ENCODE measurements at regions not wholly inside any gene's neighbourhood (a gene's known extent, or its start where the extent isn't known, plus 50 kb on each side); places are given as distances from the start of the nearest gene placed in this dataset.

DNA sequence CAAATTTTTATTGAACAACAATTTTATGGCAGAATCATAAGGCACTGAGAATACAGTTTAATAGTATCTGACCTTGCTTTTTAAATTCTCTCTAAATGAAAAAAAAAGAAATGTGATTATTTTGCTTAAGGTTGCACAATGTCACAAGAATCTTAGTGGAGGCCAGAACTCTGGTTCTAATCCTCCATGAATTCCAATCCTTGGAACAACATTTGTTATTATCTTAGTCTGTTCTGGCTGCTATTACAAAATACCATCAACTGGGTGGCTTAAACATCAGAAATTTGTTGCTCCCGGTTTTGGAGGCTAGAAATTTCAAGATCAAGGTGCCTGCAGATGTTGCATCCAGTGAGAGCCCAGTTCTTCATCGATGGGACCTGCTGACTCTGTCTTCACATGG, 158.2 kb upstream of the POM121L12 start:
- DNase-seq = no peak

DNA sequence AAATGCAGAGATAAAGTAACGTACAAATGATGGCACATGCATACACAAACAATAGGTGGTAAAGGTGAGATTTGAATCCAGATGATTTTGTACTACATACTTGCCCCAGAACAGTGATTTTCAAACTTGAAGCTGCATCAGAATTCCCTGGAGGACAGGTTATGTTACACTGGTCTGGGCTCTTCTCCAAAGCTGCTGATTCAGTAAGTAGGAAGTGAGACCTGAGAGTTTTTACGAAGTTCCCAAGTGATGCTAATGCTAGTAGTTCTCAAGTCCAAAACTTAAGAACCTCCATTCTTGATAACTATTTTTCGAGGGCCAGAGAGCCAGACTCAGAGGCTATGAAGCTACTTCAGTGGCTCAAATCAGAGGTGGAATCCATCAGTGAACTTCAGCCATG, 159.0 kb upstream of the POM121L12 start:
- no peak for DNase-seq

DNA sequence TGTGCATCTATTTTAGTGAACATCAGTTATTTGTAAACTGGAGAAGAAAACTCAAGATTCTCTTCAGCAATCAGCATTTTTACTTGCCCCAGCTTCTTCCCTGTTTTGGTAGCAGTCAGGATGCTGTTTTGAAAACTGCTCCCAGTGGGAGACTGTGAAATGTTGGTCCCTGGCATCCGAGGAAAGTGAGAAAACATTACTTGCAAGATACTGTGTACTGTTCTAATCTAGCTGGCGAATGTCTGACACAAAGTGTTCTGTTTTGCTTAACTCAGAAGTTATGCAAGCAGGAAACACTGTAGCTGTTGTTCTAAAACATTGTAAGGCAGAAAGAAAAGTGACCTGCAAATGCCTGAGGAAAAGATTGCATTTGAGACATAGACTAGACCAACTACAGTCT, 171.8 kb upstream of the POM121L12 start:
- DNase-seq = no peak

DNA sequence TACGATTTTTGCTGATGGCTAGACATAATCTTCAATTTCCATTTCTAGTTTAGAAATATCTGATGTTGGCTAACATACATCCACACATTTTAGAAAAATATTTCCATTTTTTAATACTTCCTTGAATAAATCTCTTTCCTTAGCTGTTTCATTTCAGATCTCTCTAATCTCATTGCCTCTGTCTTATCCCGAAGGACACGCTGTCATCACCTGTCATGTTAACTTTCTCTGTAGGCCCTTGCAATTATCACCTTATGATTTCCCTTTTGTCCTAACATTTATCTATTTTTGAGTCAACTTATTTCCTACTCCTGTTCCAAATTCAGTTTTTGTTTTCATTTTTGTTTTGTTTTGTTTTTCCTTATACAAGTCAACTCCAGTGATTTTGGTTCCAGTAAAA, 173.1 kb upstream of the POM121L12 start:
- DNase-seq = no peak

DNA sequence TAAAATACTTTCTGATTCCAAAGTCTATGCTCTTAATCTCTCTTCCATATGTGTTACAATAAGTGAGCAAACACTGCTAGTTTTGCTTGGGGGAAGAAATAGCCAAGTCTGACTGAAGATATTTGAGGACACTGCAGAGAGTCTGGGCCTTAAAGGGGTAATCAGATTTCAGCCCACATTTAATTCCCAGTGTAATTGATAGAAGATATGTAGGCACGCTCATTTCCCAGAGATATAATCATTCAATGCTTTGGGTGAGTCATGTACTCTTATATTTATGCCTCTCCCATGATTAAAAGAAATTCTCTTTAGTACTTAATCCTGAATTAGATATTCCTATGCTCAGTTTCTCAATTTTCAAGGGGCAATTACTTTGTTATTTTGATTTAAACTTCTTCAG, 178.1 kb upstream of the POM121L12 start:
- DNase-seq = no peak

DNA sequence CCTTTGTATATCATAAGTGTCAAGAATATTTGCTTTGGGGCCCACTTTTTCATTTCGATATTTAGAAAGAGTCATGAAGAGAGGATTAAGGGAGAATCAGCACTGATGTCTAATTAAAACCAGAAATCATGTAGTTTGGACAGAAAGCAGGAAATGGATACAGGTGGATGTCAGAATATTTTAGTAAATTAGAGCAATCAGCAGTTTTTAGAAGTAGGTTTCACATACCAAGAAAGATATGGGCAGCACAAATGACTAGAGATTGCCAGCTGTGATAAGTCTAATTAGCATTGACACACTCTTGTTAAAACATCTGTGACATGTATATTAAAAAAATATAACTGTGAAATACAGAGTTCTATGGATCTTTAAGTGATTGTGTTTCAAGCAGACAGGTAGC, 180.8 kb upstream of the POM121L12 start:
- DNase-seq = no peak

DNA sequence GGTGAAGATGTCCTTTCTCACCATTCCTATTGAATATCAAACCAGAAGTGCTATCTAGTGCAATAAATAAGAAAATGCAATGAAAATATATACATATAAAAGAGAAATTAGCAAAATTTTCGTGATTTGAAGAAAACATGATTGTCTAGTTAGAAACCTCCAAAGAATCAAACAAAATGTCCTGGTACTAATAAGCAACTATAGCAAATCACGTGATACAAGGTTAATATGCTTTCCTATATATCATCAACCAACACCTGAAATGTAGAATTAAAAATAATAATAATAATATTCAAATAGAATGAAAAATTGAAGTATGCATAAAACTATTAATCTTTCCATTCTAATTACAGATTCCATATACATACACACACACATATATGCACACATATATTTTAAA, 183.9 kb upstream of the POM121L12 start:
- DNase-seq = no peak

DNA sequence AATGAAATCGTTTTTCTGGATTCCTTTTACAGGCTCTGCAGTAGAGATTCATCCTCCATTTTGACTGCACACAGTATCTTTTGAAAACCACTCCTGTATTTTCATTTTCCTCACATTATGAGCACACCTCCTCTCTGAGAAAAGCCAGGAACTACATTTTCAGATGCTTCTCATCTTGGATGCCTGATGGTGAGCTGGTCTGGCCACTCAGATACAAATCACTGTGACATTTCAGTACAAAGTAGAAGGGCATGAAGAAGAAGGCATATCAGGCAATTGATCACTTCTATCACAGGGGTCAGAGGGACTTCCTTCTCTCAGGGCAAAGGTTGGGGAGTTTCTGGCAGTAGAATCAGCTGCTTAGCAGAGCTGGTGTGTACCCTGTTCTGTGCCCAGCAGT, 192.0 kb upstream of the POM121L12 start:
- DNase-seq = no peak

DNA sequence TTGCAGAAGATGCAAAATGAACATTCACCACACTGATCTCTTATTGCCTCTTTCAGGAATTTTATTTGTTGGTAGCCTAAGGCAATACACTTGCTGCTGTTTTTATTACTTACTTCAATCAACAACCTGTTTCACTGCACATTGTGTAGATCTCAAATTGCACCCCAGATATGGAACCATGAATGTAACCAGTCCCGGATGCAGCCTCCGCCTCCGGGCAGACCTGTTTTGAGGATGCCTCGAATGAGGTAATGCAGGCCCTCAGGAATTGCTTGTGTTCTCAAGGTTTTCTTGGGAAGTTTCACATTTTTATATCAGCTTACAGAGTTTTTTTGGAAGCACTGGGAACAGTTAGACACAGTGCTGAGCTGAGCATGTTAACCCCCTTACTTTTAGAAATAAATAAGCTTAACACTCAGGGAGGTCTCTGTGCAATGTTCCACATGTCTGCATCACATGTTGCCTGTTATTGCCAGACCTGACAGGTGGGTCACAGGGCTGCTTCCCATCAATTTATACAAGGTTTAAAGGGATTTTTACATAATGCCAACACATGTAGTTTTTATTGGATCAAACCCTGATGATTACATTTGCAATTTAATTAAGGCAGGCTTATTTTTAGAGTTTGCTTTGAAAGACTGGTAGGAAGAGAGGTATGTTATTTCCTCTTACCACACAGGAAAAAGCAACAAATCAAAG, 193.1 kb upstream of the POM121L12 start:
- DNase-seq = no peak

DNA sequence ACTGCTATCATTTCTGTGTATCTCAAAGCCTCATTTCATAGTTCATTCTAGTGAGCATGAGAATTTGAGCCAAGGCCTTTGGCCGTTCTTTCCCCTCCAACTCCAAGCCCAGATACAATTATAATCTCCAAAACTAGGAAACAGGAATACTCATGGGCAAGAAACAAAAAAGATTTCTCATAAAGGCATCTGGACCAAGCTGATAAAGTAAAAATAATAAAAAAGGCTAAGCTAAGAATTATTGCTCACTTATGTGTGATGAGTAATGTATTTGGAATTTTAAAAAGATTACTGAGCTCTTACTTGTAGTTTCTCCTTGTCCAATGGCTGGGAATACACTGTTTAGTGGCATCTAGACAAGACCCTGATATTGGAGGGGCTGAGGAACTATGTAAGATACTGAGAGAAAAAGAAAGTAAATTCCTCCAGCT, 196.4 kb upstream of the POM121L12 start:
- no peak for DNase-seq

DNA sequence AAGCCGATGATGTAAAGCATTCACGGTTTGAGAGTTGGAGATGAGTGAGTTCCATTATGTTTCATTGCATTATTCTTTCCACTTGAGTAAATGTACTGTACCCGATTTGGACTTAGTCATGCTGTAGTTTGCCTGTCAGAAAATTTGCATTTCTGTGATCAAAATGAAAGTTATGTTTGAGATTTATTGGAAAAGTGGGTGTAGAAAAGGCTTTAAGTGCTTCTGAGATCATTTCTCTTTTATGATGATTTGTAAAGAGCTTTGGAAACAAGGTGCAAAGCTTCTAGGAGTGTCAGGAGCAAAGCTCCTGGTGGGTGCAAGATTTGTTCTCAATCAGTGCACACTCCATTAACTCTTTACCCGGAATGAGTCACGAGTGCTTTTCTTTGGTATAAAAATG, 204.1 kb upstream of the POM121L12 start:
- DNase-seq = no peak

DNA sequence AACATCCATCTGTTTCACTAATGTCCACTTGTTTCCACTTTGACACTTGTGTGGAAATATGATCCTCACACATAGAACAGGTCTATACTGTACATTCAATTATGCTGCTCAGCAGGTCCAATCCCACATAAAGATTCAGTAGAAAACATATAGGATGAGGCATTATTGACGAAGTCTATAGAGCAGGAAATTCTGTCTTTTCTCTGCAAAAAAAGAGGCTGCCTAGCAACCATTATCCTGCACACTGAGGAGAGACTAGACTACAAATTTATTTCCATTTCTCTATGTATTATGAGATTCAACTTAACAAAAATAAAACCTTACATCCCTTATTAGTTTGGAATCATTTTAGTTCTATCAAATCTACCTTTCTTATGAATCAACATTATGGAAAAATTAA, 204.6 kb upstream of the POM121L12 start:
- DNase-seq = no peak

DNA sequence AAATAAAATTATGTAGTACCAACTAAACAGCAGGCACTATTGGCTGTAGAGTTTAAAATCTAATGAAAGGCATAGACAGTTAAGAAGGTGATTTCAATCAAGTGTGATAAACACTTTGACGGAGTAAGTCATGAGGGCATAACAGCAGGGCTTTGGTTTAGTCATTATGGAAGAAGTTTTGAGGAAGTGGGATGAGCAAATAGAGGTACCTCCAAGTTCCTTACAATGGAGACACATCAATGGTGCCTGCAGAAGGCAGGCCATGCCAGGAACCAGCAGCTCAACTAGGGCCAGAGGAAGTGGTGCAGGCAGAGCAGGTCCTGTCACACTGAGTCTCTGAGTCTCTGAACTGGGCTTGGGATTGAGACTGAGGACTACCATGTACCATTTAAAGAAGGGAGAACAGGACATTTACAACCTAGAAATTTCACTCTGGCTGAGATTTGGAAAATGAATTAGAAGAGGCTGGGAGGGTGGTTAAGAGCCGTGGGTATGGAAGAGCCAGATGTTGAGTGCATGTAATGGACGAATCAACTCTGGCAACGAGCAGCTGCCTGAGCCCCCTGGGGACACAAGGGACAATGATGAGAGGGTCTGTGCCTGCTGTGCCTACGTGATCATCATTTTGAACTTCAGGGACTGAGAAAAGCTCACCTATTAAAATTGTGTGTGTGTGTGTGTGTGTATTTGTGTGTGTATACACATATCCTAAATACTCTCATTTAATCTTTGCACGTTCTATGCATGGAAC, 208.7 kb upstream of the POM121L12 start:
- no peak for DNase-seq

DNA sequence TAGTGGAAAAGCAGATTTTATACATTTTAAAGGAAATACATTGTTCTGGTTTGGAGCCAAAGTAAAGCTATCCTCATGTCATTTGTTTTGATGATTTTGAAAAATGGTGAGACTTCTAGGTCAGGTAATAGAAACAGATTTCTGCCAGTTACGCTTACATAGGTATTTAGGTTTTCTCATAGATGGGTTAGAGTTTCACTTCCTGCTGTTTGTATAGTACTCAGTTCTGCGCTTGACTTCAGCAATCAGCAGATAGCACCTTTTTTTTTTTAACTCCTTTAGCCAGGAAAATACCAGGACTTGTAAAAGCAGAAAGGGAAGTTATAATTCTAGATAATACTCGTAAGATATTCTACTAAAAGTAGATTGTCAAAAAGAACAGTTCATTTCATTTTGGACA, 209.8 kb upstream of the POM121L12 start:
- no peak for DNase-seq

DNA sequence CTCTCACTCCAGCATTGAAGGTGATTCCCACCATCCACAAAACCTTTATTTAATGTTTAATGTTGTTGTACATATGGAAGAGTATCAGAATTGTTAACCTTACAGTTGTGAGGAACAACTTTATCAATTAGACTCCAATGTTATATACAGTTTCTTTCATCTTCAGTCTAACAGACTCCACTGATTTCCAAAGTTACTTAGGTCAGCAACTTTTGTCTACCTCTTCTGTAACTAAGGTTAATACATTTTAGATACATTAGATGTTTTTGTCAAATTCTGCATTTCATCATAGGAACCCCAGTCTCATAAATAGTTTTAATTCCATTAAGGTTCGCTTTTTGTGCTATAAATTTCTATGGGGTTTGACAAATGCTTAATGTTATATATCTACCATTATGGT, 223.9 kb upstream of the POM121L12 start:
- no peak for DNase-seq

DNA sequence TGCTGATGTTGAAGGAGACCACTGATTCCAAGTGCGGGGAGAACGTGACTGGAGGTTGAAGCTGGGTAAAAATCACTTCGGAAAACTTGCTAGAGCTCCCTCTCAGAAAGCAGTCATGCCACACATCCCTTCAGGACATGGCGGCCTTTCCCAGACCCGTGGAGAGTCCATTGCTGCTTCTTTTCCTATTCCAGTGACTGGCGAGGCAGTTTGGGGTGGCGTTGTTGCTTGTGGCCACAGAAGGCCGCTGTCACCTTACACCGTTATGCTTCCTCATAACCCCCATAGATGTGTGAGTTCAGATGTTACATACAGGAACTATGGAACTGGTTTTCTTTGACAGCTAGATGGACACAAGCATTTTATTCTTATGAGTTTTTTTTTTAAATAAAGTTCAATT, 235.6 kb upstream of the POM121L12 start:
- no peak for DNase-seq

DNA sequence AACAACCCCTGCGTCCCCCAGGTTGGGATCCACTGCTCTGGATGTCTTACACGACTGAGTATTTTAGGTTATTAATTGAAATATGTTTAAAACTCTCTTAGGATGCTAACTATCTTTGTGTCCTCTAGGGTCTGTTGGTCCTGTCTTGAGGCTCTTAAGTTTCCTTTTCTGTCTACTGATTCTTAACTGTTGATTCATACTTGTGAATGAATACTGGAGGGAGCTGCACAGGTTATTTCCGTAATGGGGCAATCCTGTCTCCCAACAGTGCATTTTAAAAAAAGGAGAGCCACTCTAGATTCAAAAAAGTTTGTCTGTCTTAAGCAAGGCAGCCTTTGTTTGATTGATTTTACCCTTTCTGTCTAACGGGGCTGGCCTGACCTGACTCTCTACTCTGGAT, 237.6 kb upstream of the POM121L12 start:
- DNase-seq = no peak

DNA sequence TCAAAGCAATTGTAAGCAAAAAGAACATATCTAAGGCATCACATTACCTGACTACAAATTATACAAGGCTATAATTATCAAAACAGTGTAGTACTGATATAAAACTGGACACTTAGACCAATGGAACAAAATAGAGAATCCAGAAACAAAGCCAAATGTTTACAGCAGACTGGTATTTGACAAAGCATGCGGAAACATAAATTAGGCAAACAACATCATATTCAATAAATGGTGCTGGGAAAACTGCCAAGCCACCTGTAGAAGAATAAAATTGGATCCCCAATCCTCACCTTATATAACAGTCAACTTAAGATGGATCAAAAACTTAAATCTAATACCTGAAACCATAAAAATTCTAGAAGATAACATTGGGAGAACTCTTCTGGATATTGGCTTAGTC, 240.8 kb upstream of the POM121L12 start:
- peak; percentile 40 to 73 for DNase-seq

DNA sequence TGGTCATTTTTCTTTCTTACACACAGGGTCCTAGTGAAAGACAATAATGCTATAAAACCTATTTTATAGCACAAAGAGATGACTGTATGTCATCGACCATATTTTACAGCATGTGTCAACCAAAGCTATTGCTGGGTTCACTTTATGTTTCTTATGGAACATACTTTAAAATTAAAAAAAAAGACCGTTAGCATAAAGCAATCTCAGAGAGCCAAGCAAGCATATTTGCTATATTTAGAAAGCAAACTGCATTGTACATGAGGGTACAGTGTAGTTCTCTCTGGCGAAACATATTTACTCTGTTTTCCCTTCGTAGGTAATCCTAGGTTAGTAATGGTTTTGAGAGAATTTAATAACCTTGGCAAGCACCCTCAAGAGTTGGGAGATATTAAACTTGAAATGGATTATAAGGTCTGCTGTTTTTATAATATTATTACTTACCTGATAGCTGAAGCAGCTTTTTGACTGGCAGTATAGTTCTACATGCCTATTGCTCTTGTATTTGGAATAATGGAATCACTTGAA, 244.2 kb upstream of the POM121L12 start:
- no peak for DNase-seq

DNA sequence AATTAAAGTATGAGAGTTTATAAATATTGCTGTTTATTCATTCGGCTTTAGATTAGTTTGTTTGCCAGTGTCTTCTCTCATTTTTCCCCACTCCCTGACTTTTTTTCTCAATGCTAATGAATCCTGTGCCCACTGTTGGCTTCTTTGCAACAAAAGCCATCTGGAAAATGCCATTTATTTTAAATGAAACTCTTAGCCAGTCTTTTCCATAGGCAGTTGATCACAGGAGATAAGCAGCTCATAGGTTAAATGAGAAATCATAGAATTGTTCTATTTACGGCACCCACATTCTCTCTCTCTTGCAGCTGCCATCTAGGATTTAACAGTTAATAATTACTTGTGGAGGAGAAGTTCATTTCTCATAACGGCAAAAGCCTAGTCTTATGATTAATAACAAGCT, 249.3 kb upstream of the POM121L12 start:
- no peak for DNase-seq

DNA sequence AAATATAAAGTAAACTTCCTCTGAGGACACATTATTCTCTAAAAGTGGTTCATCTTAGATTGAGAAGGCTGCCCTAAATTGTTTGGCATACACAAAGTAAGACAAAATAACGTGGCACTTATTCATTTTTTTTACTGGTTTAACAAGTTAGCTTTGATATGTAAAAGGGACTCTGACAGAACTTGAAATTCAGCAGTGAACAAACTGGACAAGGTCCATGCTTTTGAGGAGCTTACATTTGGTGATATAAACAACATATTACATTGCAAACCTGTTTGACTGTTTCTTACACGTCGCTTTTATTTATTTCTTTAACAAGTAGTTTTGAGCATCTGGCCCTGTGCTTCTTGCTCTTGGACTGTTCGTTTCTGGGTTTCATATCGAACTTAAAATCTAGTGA, 253.1 kb upstream of the POM121L12 start:
- no peak for DNase-seq

DNA sequence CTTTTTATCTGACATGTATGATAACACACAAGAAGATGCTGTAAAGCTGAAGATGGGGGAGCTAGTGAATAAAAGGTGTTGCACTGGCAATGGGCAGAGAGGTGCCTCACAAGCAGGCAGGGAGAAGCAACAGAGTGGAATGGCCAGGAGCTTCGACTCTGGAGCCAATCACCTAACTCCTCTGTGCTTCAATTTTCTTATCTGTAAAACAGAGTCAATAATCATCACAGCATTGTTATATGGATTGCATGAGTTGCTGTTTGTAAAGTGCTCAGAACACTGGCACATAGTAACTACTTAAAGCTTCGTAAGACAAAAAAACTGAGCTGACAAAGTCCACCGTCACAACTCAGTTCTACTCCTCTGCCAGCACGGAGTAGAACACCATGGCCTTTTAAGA, 254.2 kb upstream of the POM121L12 start:
- no peak for DNase-seq

DNA sequence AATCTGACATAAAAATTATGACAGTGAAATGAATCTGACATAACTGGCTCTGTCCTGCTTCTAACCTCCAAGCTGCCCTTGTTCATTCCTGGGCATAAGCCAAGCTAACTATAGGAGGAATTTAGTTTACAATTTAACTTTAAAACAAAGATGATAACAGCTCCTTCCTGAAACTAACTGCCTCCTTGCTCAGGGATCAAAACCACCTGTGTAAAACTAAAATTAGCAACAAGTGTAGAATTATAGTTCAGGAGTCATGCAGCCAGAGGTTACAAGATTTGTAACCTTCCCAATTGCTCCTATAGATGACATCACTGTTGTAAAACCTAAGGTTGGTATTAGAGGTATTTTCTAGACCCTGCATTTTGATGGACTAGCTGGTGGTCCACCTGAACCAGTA, 256.4 kb upstream of the POM121L12 start:
- no peak for DNase-seq

DNA sequence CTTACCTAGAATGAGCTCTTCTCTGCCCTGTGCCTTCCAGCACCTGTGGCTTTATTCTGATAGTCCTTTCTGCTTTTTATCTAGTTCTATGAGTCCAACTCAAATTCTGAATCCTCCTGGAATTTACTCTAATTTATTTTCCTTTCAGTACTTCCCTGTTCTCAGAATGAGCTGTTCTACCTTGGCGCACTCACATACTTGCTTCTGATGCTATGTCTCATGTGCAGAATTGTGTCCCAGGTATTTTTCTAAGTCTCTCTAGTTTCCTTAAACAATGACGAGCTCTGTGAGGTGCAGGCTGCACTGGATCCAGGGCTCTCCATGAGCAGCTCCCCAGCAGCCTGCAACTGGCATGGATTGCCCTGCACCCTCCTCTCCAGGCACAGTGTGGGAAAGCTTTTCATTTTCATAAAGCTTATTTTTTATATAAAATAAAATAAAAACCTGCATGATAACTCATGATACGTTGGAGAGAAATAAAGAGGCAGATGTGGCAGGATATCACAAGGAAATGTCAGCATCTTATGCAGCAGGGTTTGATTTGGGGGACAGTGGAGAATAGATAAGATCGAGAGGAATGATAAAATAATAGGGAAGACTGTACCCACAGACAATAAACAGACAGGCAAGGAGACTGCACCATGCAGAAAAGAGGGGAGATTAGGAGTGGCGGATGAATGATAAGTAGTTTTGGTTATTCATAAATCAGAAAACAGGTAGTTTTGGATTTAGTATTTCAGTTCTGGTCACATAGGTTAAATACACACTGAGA, 258.2 kb upstream of the POM121L12 start:
- no peak for DNase-seq

Measured in NCI-H1930 (cell line).